HepG2 (cell line): ENCODE measurements at regions not wholly inside any gene's neighbourhood (a gene's known extent, or its start where the extent isn't known, plus 50 kb on each side); places are given as distances from the start of the nearest gene placed in this dataset.

ENCODE experiments used
- AHR ChIP-seq: IDR thresholded peaks from 2 replicates; pipeline ENCODE4 v1.6.1; 2018; ENCODE audit warnings: missing genetic modification reagents, missing compliant biosample characterization
- IRF2 ChIP-seq: IDR thresholded peaks from 2 replicates; pipeline ENCODE4 v1.6.1; 2018; ENCODE audit warnings: missing genetic modification reagents, missing compliant biosample characterization
- KDM4B ChIP-seq: sonication (generic); formaldehyde crosslinking; IDR thresholded peaks from 2 replicates; pipeline ENCODE4 v1.4.0; 2020; ENCODE audit warnings: missing genetic modification reagents
- KLF16 ChIP-seq, 2 experiments: sonication (generic) in 1 of 2; formaldehyde crosslinking in 1 of 2; IDR thresholded peaks; 2 replicates each; pipeline versions ENCODE4 v1.6.1 to v1.8.0; 2016 to 2023; ENCODE audit warnings: missing genetic modification reagents in 2 of 2, missing compliant biosample characterization in 1 of 2
- MAZ ChIP-seq, 2 experiments: sonication (generic) in 1 of 2; formaldehyde crosslinking in 1 of 2; IDR thresholded peaks; 2 replicates each; pipeline versions ENCODE4 v1.5.0 to v1.6.1; 2012 to 2020; ENCODE audit warnings: low read depth in 2 of 2, mild to moderate bottlenecking in 2 of 2, borderline replicate concordance in 1 of 2, improper control_type of control experiment in 1 of 2, low read length in 1 of 2, missing genetic modification reagents in 1 of 2, moderate library complexity in 1 of 2
- MLLT10 ChIP-seq: sonication (generic); formaldehyde crosslinking; IDR thresholded peaks from 2 replicates; pipeline ENCODE4 v1.4.0; 2020; ENCODE audit warnings: missing genetic modification reagents
- NRL ChIP-seq: sonication (generic); formaldehyde crosslinking; IDR thresholded peaks from 2 replicates; pipeline ENCODE4 v1.5.0; 2020; ENCODE audit warnings: missing genetic modification reagents, mild to moderate bottlenecking, moderate library complexity, borderline replicate concordance
- POGZ ChIP-seq: sonication (generic); formaldehyde crosslinking; IDR thresholded peaks from 2 replicates; pipeline ENCODE4 v1.4.0; 2020; ENCODE audit warnings: mild to moderate bottlenecking, missing genetic modification reagents
- PRPF4 ChIP-seq: fragments of 200-400 bp; formaldehyde crosslinking; IDR thresholded peaks from 2 replicates; pipeline ENCODE4 v1.6.1; 2016; ENCODE audit warnings: low read length, low read depth; ENCODE audit not compliant: poor library complexity, severe bottlenecking
- RAD21 ChIP-seq: fragments of 450-650 bp; formaldehyde crosslinking; IDR thresholded peaks from 2 replicates; pipeline ENCODE4 v1.5.0; 2020; ENCODE audit warnings: mild to moderate bottlenecking
- SAFB2 ChIP-seq: sonication (generic); formaldehyde crosslinking; IDR thresholded peaks from 2 replicates; pipeline ENCODE4 v1.5.1; 2020; ENCODE audit warnings: missing genetic modification reagents, low read depth, mild to moderate bottlenecking, borderline replicate concordance
- ZNF17 ChIP-seq: sonication (generic); formaldehyde crosslinking; IDR thresholded peaks from 2 replicates; pipeline ENCODE4 v1.5.0; 2020; ENCODE audit warnings: mild to moderate bottlenecking, missing genetic modification reagents
- ZNF326 ChIP-seq: sonication (generic); formaldehyde crosslinking; IDR thresholded peaks from 2 replicates; pipeline ENCODE4 v1.4.0; 2020; ENCODE audit warnings: missing genetic modification reagents, borderline replicate concordance
- ZNF329 ChIP-seq: sonication (generic); formaldehyde crosslinking; IDR thresholded peaks from 2 replicates; pipeline ENCODE4 v1.9.0; 2021; ENCODE audit warnings: low read depth, mild to moderate bottlenecking, missing genetic modification reagents
- ZNF354B ChIP-seq: sonication (generic); formaldehyde crosslinking; IDR thresholded peaks from 2 replicates; pipeline ENCODE4 v1.8.0; 2022; ENCODE audit warnings: mild to moderate bottlenecking, missing genetic modification reagents
- ZNF446 ChIP-seq: sonication (generic); formaldehyde crosslinking; IDR thresholded peaks from 2 replicates; pipeline ENCODE4 v1.5.0; 2020; ENCODE audit warnings: mild to moderate bottlenecking, missing genetic modification reagents
- ZNF607 ChIP-seq: sonication (generic); formaldehyde crosslinking; IDR thresholded peaks from 2 replicates; pipeline ENCODE4 v1.5.1; 2020; ENCODE audit warnings: missing genetic modification reagents, mild to moderate bottlenecking, borderline replicate concordance
- ZNF672 ChIP-seq: sonication (generic); formaldehyde crosslinking; IDR thresholded peaks from 2 replicates; pipeline ENCODE4 v1.8.1; 2022; ENCODE audit warnings: missing genetic modification reagents
- ZNF841 ChIP-seq: sonication (generic); formaldehyde crosslinking; IDR thresholded peaks from 2 replicates; pipeline ENCODE4 v1.8.1; 2023; ENCODE audit warnings: missing genetic modification reagents, borderline replicate concordance
- TF ChIP-seq, protein P1 (sequence below): sonication (generic); formaldehyde crosslinking; IDR thresholded peaks from 2 replicates; pipeline ENCODE4 v1.4.0; 2020; ENCODE audit warnings: missing genetic modification reagents, low read depth, mild to moderate bottlenecking, borderline replicate concordance
- TF ChIP-seq, protein P2 (sequence below): sonication (generic); formaldehyde crosslinking; IDR thresholded peaks from 2 replicates; pipeline ENCODE4 v1.9.0; 2021; ENCODE audit warnings: missing genetic modification reagents, mild to moderate bottlenecking, borderline replicate concordance
- TF ChIP-seq, protein P3 (sequence below): IDR thresholded peaks from 2 replicates; pipeline ENCODE4 v1.6.1; 2012; ENCODE audit warnings: low read depth, low read length, improper control_type of control experiment
- TF ChIP-seq, protein P4 (sequence below): IDR thresholded peaks from 2 replicates; pipeline ENCODE4 v1.6.1; 2016; ENCODE audit warnings: missing biosample characterization, missing genetic modification reagents, low read depth
- TF ChIP-seq, protein P5 (sequence below): sonication (generic); formaldehyde crosslinking; IDR thresholded peaks from 2 replicates; pipeline ENCODE4 v1.5.1; 2020; ENCODE audit warnings: mild to moderate bottlenecking, moderate library complexity, missing genetic modification reagents

DNA sequence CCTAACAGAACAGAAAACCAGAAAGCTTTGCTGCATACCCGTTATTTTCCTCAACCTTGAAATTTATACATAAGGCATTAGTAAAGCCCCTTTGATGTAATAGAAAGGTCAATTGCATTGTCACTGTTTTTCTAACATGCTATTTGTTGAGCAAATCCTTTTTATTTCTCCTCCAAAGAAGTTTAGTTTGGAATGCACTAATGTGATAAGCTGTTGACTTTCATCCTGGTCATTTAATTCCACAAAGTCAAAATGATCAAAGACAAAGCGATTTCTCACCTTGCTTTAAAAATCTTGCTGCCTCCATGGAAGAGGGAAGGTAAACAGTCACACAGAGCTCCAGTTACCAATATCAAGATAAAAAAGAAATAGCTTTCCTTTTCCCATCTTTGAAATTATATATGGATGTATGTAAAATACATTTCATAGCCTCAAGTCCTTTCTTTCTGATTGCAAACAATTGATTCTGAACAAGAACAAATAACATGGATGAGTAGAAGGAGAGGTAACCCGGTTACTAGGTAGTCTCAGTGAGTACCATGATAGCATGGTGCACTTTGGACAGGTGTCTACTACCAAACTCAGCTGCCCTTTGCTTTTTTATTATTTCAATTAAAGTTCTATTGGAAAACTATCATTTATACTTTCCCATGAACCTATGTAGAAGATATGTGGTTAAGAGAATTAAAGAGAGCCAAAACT lies 452.7 kb downstream of the STK39 start (continued):
- TF ChIP-seq ZNF354B (CRISPR knock-in tag): no peak; the same call in 1 of the 2 replicates
- TF ChIP-seq SAFB2 (CRISPR knock-in tag): no peak
- no peak for TF ChIP-seq ZNF329 (CRISPR knock-in tag)
- peak; percentile 65; the same call in 1 of the 2 replicates for TF ChIP-seq POGZ
- no peak for TF ChIP-seq ZNF17 (CRISPR knock-in tag)
- TF ChIP-seq ZNF326 (CRISPR knock-in tag): no peak
- TF ChIP-seq KDM4B (CRISPR knock-in tag): no peak
- no peak for TF ChIP-seq AHR (CRISPR knock-in tag)
- TF ChIP-seq PRPF4: no peak
- no peak for TF ChIP-seq MAZ (IDR thresholded peaks at IDR 0.05; ENCODE audit: borderline replicate concordance, low read depth, low read length)
- TF ChIP-seq MAZ (CRISPR knock-in tag; IDR thresholded peaks at IDR 0.05; ENCODE audit: low read depth): no peak
- TF ChIP-seq ZNF841 (CRISPR knock-in tag): no peak
- TF ChIP-seq, protein P1, sequence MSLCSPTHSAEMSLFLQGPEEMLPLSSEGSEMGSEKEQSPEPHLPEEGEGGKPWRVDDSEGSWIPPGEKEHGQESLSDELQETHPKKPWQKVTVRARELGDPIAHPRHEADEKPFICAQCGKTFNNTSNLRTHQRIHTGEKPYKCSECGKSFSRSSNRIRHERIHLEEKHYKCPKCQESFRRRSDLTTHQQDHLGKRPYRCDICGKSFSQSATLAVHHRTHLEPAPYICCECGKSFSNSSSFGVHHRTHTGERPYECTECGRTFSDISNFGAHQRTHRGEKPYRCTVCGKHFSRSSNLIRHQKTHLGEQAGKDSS: no peak
- TF ChIP-seq ZNF607: no peak
- no peak for TF ChIP-seq ZNF446 (CRISPR knock-in tag)
- TF ChIP-seq KLF16 (CRISPR knock-in tag; IDR thresholded peaks at IDR 0.05): no peak
- TF ChIP-seq, protein P2, sequence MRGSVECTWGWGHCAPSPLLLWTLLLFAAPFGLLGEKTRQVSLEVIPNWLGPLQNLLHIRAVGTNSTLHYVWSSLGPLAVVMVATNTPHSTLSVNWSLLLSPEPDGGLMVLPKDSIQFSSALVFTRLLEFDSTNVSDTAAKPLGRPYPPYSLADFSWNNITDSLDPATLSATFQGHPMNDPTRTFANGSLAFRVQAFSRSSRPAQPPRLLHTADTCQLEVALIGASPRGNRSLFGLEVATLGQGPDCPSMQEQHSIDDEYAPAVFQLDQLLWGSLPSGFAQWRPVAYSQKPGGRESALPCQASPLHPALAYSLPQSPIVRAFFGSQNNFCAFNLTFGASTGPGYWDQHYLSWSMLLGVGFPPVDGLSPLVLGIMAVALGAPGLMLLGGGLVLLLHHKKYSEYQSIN: no peak
- no peak for TF ChIP-seq RAD21 (CRISPR knock-in tag)
- TF ChIP-seq, protein P3, sequence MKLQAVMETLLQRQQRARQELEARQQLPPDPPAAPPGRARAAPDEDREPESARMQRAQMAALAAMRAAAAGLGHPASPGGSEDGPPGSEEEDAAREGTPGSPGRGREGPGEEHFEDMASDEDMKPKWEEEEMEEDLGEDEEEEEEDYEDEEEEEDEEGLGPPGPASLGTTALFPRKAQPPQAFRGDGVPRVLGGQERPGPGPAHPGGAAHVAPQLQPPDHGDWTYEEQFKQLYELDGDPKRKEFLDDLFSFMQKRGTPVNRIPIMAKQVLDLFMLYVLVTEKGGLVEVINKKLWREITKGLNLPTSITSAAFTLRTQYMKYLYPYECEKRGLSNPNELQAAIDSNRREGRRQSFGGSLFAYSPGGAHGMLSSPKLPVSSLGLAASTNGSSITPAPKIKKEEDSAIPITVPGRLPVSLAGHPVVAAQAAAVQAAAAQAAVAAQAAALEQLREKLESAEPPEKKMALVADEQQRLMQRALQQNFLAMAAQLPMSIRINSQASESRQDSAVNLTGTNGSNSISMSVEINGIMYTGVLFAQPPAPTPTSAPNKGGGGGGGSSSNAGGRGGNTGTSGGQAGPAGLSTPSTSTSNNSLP: peak; percentile 40; the same call in 1 of the 2 replicates
- TF ChIP-seq, protein P4, sequence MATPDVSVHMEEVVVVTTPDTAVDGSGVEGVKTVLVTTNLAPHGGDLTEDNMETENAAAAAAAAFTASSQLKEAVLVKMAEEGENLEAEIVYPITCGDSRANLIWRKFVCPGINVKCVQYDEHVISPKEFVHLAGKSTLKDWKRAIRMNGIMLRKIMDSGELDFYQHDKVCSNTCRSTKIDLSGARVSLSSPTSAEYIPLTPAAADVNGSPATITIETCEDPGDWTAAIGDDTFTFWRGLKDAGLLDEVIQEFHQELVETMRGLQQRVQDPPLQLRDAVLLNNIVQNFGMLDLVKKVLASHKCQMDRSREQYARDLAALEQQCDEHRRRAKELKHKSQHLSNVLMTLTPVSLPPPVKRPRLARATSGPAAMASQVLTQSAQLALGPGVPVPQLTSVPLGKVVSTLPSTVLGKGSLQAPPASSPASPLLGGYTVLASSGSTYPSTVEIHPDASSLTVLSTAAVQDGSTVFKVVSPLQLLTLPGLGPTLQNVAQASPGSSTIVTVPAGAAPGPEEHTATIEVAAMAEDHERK (CRISPR knock-in tag): no peak
- TF ChIP-seq ZNF672: no peak
- no peak for TF ChIP-seq IRF2 (CRISPR knock-in tag)
- TF ChIP-seq, protein P5, sequence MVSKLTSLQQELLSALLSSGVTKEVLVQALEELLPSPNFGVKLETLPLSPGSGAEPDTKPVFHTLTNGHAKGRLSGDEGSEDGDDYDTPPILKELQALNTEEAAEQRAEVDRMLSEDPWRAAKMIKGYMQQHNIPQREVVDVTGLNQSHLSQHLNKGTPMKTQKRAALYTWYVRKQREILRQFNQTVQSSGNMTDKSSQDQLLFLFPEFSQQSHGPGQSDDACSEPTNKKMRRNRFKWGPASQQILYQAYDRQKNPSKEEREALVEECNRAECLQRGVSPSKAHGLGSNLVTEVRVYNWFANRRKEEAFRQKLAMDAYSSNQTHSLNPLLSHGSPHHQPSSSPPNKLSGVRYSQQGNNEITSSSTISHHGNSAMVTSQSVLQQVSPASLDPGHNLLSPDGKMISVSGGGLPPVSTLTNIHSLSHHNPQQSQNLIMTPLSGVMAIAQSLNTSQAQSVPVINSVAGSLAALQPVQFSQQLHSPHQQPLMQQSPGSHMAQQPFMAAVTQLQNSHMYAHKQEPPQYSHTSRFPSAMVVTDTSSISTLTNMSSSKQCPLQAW: no peak
- TF ChIP-seq MLLT10 (CRISPR knock-in tag): no peak
- no peak for TF ChIP-seq NRL (CRISPR knock-in tag)
